Natural killer cell (primary cell): ENCODE measurements at regions not wholly inside any gene's neighbourhood (a gene's known extent, or its start where the extent isn't known, plus 50 kb on each side); places are given as distances from the start of the nearest gene placed in this dataset.

Source experiments
- ATAC-seq, 3 donors: fragments of 150-1000 bp in 2 of 3; fragments of 200-7000 bp in 1 of 3; cut with Tn5 transposase; 1 replicate in 1 of 3; 2 replicates in 2 of 3; pipeline ENCODE4 v1.10.0; 2021; ENCODE audit warnings: mild to moderate bottlenecking in 2 of 3, moderate library complexity in 2 of 3
- DNase-seq, 2 donors: peaks; one replicate each; pipeline versions ENCODE4 v3.0.0 to v3.0.0-alpha.2; 2013 to 2021; ENCODE audit warnings: mixed read lengths in 1 of 2
- H3K27ac ChIP-seq: one replicate; pipeline ENCODE4 v1.5.1; 2013; ENCODE audit warnings: mild to moderate bottlenecking, low read length
- H3K27me3 ChIP-seq: one replicate; pipeline ENCODE4 v1.6.1; 2013; ENCODE audit warnings: low read length; ENCODE audit not compliant: control insufficient read depth, insufficient read depth
- H3K36me3 ChIP-seq: one replicate; pipeline ENCODE4 v1.6.1; 2013; ENCODE audit warnings: low read length; ENCODE audit not compliant: control insufficient read depth, insufficient read depth
- H3K4me1 ChIP-seq: one replicate; pipeline ENCODE4 v1.6.1; 2013; ENCODE audit warnings: low read length; ENCODE audit not compliant: control insufficient read depth, insufficient read depth
- H3K4me3 ChIP-seq: one replicate; pipeline ENCODE4 v1.5.1; 2013; ENCODE audit warnings: low read length
- H3K9me3 ChIP-seq: one replicate; pipeline ENCODE4 v1.6.1; 2013; ENCODE audit warnings: low read length; ENCODE audit not compliant: control insufficient read depth, insufficient read depth
- H3K27ac Mint-ChIP-seq, 2 donors: one replicate each; pipeline ENCODE4 v1.8.0; 2022; ENCODE audit warnings: mild to moderate bottlenecking in 2 of 2, mixed read lengths in 2 of 2, moderate library complexity in 1 of 2
- H3K27me3 Mint-ChIP-seq, 2 donors: one replicate each; pipeline ENCODE4 v1.8.0; 2022; ENCODE audit warnings: low read depth in 2 of 2, mixed read lengths in 2 of 2
- H3K36me3 Mint-ChIP-seq: one replicate; pipeline ENCODE4 v1.8.0; 2022; ENCODE audit warnings: mixed read lengths
- H3K4me1 Mint-ChIP-seq, 2 donors: one replicate each; pipeline ENCODE4 v1.8.0; 2022; ENCODE audit warnings: mixed read lengths in 2 of 2
- H3K4me3 Mint-ChIP-seq: one replicate; pipeline ENCODE4 v1.8.0; 2022; ENCODE audit warnings: mild to moderate bottlenecking, moderate library complexity, mixed read lengths
- H3K9me3 Mint-ChIP-seq, 2 donors: one replicate each; pipeline ENCODE4 v1.8.0; 2022; ENCODE audit warnings: mixed read lengths in 2 of 2
- CTCF ChIP-seq: fragments of 200-600 bp; IDR thresholded peaks from one replicate; pipeline ENCODE4 v1.8.0; 2022; ENCODE audit warnings: antibody characterized with exemption
- WGBS: methylation state at CpG from one replicate; pipeline ENCODE4 v1.1.7; 2013; ENCODE audit warnings: missing lambda C conversion rate; ENCODE audit not compliant: insufficient coverage; 5-methylcytosine and 5-hydroxymethylcytosine counted together
- intact Hi-C: fragments of 100-400 bp; cut with micrococcal nuclease; formaldehyde crosslinking; loops from one replicate; pipeline ENCODE4 v1.14.2; 2022

- no peaks in the 10 kb centered on the region for H3K36me3 Mint-ChIP-seq
- intact Hi-C loops = no loop called here
- peaks cover 10 to 18% of the 10 kb centered on the region in 2 donors for H3K9me3 Mint-ChIP-seq
- no peak overlapping the region for H3K4me3 Mint-ChIP-seq
- no peak overlapping the region for H3K27ac Mint-ChIP-seq
- H3K4me3 ChIP-seq = no peak overlapping the region
- no peak overlapping the region for H3K27ac ChIP-seq
- WGBS = 80% methylated on average over 1 of the region's 3 CpGs
- H3K36me3 ChIP-seq = no peaks in the 10 kb centered on the region
- DNase-seq (no peak), ATAC-seq (no peak)
- TF ChIP-seq CTCF = no peak
- H3K27me3 ChIP-seq = no peaks in the 10 kb centered on the region
- no peaks in the 10 kb centered on the region for H3K27me3 Mint-ChIP-seq
- no peaks in the 10 kb centered on the region for H3K9me3 ChIP-seq
- H3K4me1 Mint-ChIP-seq = no peaks in the 10 kb centered on the region
- no peaks in the 10 kb centered on the region for H3K4me1 ChIP-seq
These were observed 511.2 kb upstream of the FSIP2 start for GRCh38 chr2:185227391-185227790.

GRCh38 chr2:185239491-185239890 lies 499.1 kb upstream of the FSIP2 start:
- peaks cover 11 to 21% of the 10 kb centered on the region in 2 donors for H3K9me3 Mint-ChIP-seq

GRCh38 chr2:185240796-185241195 lies 497.8 kb upstream of the FSIP2 start:
- ATAC-seq (no peak), DNase-seq (no peak)
- Mint-ChIP-seq H3K36me3 (no peaks in the 10 kb centered on the region), H3K9me3 (peaks cover 9 to 17% of the 10 kb centered on the region in 2 donors), H3K4me1 (no peaks in the 10 kb centered on the region), H3K4me3 (no peak overlapping the region), H3K27ac (no peak overlapping the region), H3K27me3 (no peaks in the 10 kb centered on the region)
- intact Hi-C loops = no loop called here
- Histone ChIP-seq H3K27me3 (no peaks in the 10 kb centered on the region), H3K9me3 (peaks cover 4% of the 10 kb centered on the region), H3K4me3 (no peak overlapping the region), H3K4me1 (no peaks in the 10 kb centered on the region), H3K36me3 (no peaks in the 10 kb centered on the region), H3K27ac (no peak overlapping the region)
- no CpG with 5 or more reads among the region's 4 CpGs for WGBS
- no peak for TF ChIP-seq CTCF

More at GRCh38 chr2:185239491-185239890, 499.1 kb upstream of the FSIP2 start:
- Histone ChIP-seq H3K4me3 (no peak overlapping the region), H3K27ac (no peak overlapping the region), H3K27me3 (no peaks in the 10 kb centered on the region), H3K4me1 (no peaks in the 10 kb centered on the region), H3K9me3 (peaks cover 7% of the 10 kb centered on the region), H3K36me3 (no peaks in the 10 kb centered on the region)
- no peak for TF ChIP-seq CTCF
- WGBS = no CpG with 5 or more reads among the region's 1 CpG
- H3K4me3 Mint-ChIP-seq = no peak overlapping the region
- H3K27me3 Mint-ChIP-seq = no peaks in the 10 kb centered on the region
- H3K4me1 Mint-ChIP-seq = no peaks in the 10 kb centered on the region
- intact Hi-C loops = no loop called here
- DNase-seq = no peak
- ATAC-seq = no peak
- H3K27ac Mint-ChIP-seq = no peak overlapping the region
- H3K36me3 Mint-ChIP-seq = no peaks in the 10 kb centered on the region

- Histone ChIP-seq H3K27me3 (no peaks in the 10 kb centered on the region), H3K36me3 (no peaks in the 10 kb centered on the region), H3K4me3 (no peak overlapping the region), H3K4me1 (no peaks in the 10 kb centered on the region), H3K27ac (no peak overlapping the region), H3K9me3 (peaks cover 4% of the 10 kb centered on the region)
- H3K27me3 Mint-ChIP-seq = no peaks in the 10 kb centered on the region
- DNase-seq = no peak
- WGBS = 87% methylated on average over 13 of the region's 13 CpGs
- H3K4me1 Mint-ChIP-seq = no peaks in the 10 kb centered on the region
- H3K27ac Mint-ChIP-seq = no peak overlapping the region
- H3K9me3 Mint-ChIP-seq = peaks cover 9 to 17% of the 10 kb centered on the region in 2 donors
- TF ChIP-seq CTCF = no peak
- intact Hi-C loops = no loop called here
- no peaks in the 10 kb centered on the region for H3K36me3 Mint-ChIP-seq
- no peak for ATAC-seq
- H3K4me3 Mint-ChIP-seq = no peak overlapping the region
These were observed 497.0 kb upstream of the FSIP2 start for GRCh38 chr2:185241556-185241955.
